ENCODE measurements at regions not wholly inside any gene's neighbourhood (a gene's known extent, or its start where the extent isn't known, plus 50 kb on each side); places are given as distances from the start of the nearest gene placed in this dataset.
"Not testable (repeated sequence)": the region's sequence is repeated elsewhere in the genome, so short reads cannot be mapped to it uniquely, and the experiment has no call there.

DNA sequence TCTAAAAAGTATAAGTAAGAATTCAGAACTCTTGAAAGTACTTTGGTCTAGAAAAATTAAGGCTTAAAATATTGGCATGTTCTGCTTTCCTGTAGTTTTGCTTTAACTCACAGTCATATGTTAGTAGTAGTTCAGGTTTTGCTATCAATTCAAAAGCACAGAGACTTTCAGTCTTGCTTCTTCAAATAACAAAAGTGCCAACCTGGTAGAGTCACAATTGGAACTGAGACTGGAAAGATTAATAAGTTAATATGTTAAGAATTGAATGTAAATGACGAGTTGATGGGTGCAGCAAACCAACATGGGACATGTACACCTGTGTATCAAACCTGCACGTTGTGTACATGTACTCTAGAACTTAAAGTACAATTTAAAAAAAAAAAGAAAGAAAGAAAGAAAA is 822.3 kb downstream of the MTRR start:
- no peak for DNase-seq (ENCODE audit: low read depth in 4 of 4, low spot score in 3 of 4)

- DNase-seq (ENCODE audit: low read depth in 4 of 4, low spot score in 3 of 4): no peak
Measured at GRCh38 chr5:8693341-8693844, 824.4 kb downstream of the MTRR start.

GRCh38 chr5:8694545-8694944 is 825.6 kb downstream of the MTRR start:
- no peak for DNase-seq (ENCODE audit: low read depth in 4 of 4, low spot score in 3 of 4)

- DNase-seq (ENCODE audit: low read depth in 4 of 4, low spot score in 3 of 4): no peak
Measured at GRCh38 chr5:8695902-8696845, 827.2 kb downstream of the MTRR start.

DNA sequence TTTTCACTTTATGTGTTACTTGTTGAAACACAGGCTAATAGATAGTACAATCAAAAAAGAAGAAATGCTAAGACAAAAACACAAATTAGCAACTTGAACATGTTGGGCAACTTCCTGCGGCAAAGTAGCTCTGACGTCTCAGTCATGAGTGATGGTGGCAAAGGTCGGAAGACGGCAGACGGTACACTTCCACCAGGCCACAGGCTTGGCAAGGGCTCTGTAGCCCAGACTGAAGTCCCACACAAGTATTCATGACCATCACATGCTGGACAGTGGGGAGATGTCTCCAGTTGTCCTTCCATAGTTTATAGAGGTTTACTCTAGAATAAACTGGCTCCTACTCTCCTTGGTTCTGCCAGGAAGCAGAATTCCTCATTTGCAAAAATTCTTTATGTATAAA is 831.3 kb downstream of the MTRR start:
- DNase-seq (ENCODE audit: low read depth in 4 of 4, low spot score in 3 of 4): no peak

- DNase-seq (ENCODE audit: low read depth in 4 of 4, low spot score in 3 of 4): no peak
Measured at GRCh38 chr5:8700671-8701070, 831.7 kb downstream of the MTRR start.

GRCh38 chr5:8701251-8701650 is 832.3 kb downstream of the MTRR start:
- DNase-seq (ENCODE audit: low read depth in 4 of 4, low spot score in 3 of 4): no peak

GRCh38 chr5:8710426-8710930 is 835.4 kb downstream of the SEMA5A start:
- DNase-seq (ENCODE audit: low read depth in 4 of 4, low spot score in 3 of 4): no peak

DNA sequence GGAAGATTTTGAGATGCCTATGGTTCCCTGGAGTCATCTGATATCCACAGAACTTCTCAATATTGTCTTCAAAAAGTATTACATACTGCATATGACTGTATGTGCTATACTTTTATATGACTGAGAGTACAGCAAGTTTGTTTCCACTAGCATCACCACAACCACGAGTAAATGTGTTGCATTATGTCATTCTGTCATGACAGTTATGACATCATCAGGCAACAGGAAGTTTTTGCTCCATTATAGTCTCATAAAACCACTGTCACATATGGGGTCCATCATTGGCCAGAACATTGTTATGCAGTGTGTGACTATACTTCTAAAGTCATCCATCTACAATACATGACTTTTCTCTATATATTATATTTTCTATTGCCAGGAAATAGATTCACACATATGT is 831.7 kb downstream of the SEMA5A start:
- no peak for DNase-seq (ENCODE audit: low read depth in 4 of 4, low spot score in 3 of 4)

DNA sequence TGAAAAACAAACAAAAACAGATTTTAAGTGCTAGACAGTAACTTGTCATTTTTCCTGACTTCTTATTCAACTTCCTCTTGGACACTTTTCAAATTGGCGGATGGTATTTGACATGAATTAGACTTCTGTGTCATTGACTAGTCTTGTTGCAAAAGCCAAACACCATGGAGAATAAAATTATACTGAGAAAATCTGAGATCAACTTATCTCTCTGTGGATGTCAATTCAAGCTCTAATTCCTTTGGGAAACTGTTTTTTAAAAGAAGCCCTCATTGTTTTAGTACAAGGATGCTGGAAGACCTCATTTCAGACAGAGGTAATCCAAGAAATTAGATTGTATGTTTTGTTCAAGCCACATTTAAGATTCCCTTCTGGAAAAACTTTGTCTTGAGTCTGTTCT is 831.0 kb downstream of the SEMA5A start:
- no peak for DNase-seq (ENCODE audit: low read depth in 4 of 4, low spot score in 3 of 4)

- no peak for DNase-seq (ENCODE audit: low read depth in 4 of 4, low spot score in 3 of 4)
Measured at GRCh38 chr5:8719796-8720195, 826.1 kb downstream of the SEMA5A start.

DNA sequence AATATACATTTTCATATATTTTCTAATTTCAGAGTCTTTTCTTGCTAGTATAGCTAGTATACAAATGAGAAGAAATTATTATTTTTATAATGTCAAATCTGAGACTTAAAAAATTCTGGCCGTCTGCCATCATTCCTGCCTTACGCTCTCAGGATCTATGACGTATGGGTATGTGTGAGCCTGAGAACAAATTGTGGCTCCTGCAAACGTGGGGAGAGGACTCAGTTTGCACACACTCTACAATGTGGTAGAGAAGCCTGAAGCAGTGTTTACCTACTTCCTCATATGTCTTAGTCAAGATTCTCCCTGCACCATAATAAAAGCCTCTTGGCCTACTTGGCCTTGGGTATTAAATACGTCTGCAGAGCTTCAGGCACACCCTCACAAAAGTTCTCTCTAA is 825.4 kb downstream of the SEMA5A start:
- no peak for DNase-seq (ENCODE audit: low read depth in 4 of 4, low spot score in 3 of 4)

DNA sequence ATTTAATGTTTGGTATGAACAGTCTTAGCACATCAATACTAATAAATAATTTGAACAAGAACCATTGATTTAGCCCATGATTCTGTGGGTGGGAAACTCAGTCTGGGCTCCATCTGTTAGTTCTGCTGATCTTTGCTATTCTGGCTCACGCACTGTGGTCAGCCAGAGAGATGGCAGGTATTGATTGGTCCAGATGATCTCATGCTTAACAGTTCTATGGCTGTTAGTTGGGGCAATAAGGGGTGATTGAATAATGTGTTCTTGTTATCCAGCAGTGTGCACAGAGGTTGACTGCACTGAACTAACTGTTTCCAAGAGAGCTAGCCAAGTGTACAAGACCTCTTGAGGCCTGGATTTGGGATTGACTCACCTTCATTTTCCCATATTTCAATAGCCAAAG is 824.3 kb downstream of the SEMA5A start:
- no peak for DNase-seq (ENCODE audit: low read depth in 4 of 4, low spot score in 3 of 4)

DNA sequence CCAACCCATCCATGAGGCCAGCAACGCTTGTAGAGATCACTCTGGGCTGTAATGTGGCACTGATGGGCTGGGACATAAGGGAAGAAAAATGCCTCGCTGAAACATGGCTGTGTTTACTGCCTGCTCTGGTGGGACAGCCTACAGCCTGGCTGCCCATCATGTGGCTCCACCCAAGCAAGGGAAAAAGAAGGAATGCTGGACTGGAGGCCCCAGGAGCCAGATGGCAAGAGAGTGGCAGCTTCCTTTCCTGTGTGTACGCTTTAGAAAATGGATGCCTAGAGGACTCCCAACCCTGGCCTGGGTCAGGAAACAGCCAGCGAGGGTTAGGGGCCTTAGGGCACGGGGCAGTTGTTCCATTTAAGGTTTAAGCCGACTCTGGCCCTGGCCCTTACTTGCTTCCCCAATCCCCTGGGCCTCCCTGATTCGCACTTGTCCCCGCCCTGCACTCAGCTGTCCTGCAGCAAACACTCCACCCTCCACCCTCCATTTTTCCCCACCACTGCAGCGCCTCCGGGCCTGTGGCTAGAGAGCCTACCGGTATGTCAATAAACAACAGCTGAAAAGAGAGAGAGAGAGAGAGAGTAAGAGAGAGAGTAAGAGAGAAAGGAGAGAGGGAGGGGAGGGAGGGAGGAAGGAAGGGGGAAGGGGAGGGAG is 819.4 kb downstream of the SEMA5A start:
- no peak for DNase-seq (ENCODE audit: low read depth in 4 of 4, low spot score in 3 of 4)

- DNase-seq (ENCODE audit: low read depth in 4 of 4, low spot score in 3 of 4): no peak
Measured at GRCh38 chr5:8727396-8727795, 818.5 kb downstream of the SEMA5A start.

DNA sequence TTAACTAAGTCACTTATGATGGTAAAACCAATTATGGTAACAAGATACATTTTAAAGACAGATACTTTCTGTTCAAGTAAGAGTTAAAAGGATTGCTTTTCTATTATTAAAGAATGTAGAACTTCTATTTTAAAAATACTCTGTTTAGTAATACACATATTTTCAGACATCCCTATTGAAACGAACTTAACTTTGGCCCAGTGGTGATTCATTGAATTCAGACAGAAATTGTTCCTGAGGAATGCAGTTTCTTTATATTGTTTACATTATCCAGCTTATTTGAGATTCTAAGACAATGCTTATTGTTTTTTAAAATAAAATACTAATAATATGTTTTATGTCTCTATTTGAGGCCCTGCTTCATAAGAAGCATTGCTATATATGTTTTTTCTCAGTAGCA is 816.4 kb downstream of the SEMA5A start:
- no peak for DNase-seq (ENCODE audit: low read depth in 4 of 4, low spot score in 3 of 4)

DNA sequence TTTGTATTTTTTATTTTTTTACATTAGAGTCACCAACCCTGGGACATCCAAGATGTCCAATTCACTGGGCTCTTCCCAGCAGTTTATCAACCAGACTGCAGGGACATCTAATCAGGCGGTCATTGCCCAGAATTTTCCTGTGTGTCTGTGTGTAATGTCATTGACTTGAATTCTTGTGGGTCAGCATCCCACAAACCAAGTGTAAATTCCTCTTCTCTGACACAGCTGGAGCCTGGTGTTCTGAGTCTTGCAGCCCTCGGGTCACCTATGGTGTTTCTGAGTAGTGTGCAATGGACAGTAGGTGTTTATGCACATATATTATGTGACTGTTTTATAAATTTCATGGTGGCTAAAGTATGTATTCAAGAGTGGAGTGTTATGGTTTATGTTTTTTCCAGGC is 815.7 kb downstream of the SEMA5A start:
- DNase-seq (ENCODE audit: low read depth in 4 of 4, low spot score in 3 of 4): no peak

- DNase-seq (ENCODE audit: low read depth in 4 of 4, low spot score in 3 of 4): not testable (repeated sequence)
Measured at GRCh38 chr5:8731110-8731509, 814.8 kb downstream of the SEMA5A start.

GRCh38 chr5:8740595-8740994 is 805.3 kb downstream of the SEMA5A start:
- DNase-seq (ENCODE audit: low read depth in 4 of 4, low spot score in 3 of 4): no peak

DNA sequence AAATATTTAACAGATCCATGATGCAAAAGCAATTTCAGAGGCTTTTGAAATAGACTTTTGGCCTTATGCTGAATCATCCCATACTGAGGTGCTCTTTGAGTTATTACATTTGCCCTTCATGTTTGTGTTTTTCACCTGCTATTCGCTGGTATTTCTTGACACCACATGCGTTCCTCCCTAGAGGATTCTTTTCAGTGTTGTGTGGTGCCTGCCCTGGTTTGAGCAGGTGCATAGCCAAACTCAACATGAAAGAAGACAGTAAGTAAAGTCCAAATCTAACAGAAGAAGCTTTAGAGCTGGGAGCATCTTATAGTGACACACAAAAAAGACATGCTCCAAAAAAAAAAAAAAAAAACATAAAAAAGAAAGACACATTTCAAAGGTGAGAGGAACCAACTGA is 796.3 kb downstream of the SEMA5A start:
- DNase-seq (ENCODE audit: low read depth in 4 of 4, low spot score in 3 of 4): no peak

- no peak for DNase-seq (ENCODE audit: low read depth in 4 of 4, low spot score in 3 of 4)
Measured at GRCh38 chr5:8750100-8750499, 795.8 kb downstream of the SEMA5A start.

DNA sequence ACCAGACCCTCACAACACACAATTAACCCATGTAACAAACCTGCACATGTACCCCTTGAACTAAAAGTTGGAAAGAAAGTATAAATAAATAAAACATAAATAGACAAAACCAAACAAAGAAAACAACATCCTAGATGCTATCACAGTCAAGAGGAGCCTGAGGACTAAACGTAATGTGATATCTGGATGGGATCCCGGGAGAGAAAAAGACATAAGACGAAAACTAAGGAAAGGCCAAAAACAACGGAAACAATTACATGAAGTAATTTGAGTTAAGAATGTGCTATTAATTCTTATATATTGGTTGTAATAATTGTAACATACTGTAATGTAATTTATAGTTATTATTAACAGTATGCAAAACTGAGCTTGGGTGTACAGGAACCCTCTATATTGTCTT is 793.9 kb downstream of the SEMA5A start:
- DNase-seq (ENCODE audit: low read depth in 4 of 4, low spot score in 3 of 4): no peak

Measured in right renal pelvis (tissue), 4 donors.